ENCODE measurements at regions not wholly inside any gene's neighbourhood (a gene's known extent, or its start where the extent isn't known, plus 50 kb on each side); places are given as distances from the start of the nearest gene placed in this dataset.

- H4K20me1 ChIP-seq (ENCODE audit: insufficient read depth, low read depth, low read length): no peaks in the 10 kb centered on the region
- H3K27me3 ChIP-seq (ENCODE audit: low read length): no peaks in the 10 kb centered on the region
- no peaks in the 10 kb centered on the region for H3K9me2 ChIP-seq (replicated peaks; ENCODE audit: insufficient read depth, low read length)
- no peak overlapping the region for H3K9ac ChIP-seq (ENCODE audit: low read length)
- no peak overlapping the region for H3K4me3 ChIP-seq (ENCODE audit: low read length)
- H3K9me3 ChIP-seq (ENCODE audit: low read length): no peaks in the 10 kb centered on the region
- no peak for DNase-seq
- no peaks in the 10 kb centered on the region for H3K79me2 ChIP-seq (ENCODE audit: low read length)
- no peak overlapping the region for H3K27ac ChIP-seq (ENCODE audit: low read length)
- no peaks in the 10 kb centered on the region for H3K4me1 ChIP-seq (ENCODE audit: low read length)
- no peak overlapping the region for H2AFZ ChIP-seq (ENCODE audit: low read length)
- H3K4me2 ChIP-seq (ENCODE audit: low read depth, low read length, poor library complexity, severe bottlenecking): no peak overlapping the region
- no peaks in the 10 kb centered on the region for H3K36me3 ChIP-seq (ENCODE audit: insufficient read depth, low read length)
These were observed 500.6 kb downstream of the ETS1 start for GRCh38 chr11:128086794-128087193.

DNA sequence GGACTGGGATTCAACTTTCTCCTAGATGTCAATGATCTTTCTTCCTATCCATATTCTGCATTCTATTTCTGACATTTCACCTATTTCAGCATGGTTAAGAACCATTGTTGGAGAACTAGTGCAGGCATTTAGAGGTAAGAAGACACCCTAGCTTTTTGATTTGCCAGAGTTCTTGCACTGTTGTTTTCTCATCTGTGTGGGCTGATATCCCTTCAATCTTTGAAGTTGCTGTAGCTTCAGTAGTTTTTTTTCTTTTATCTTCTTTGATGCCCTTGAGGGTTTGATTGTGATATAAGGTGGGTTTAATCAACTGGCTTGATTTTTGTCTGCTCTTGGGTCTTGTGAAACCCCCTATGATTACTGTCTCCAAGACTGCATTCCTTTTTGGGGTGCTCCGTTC lies 502.1 kb downstream of the ETS1 start:
- no peaks in the 10 kb centered on the region for H4K20me1 ChIP-seq (ENCODE audit: insufficient read depth, low read depth, low read length)
- no peaks in the 10 kb centered on the region for H3K4me1 ChIP-seq (ENCODE audit: low read length)
- no peaks in the 10 kb centered on the region for H3K9me2 ChIP-seq (replicated peaks; ENCODE audit: insufficient read depth, low read length)
- no peaks in the 10 kb centered on the region for H3K36me3 ChIP-seq (ENCODE audit: insufficient read depth, low read length)
- no peak overlapping the region for H3K9ac ChIP-seq (ENCODE audit: low read length)
- no peaks in the 10 kb centered on the region for H3K9me3 ChIP-seq (ENCODE audit: low read length)
- H3K4me3 ChIP-seq (ENCODE audit: low read length): no peak overlapping the region
- no peak overlapping the region for H3K4me2 ChIP-seq (ENCODE audit: low read depth, low read length, poor library complexity, severe bottlenecking)
- H3K27ac ChIP-seq (ENCODE audit: low read length): no peak overlapping the region
- no peak overlapping the region for H2AFZ ChIP-seq (ENCODE audit: low read length)
- H3K27me3 ChIP-seq (ENCODE audit: low read length): no peaks in the 10 kb centered on the region
- no peak for DNase-seq
- no peaks in the 10 kb centered on the region for H3K79me2 ChIP-seq (ENCODE audit: low read length)

DNA sequence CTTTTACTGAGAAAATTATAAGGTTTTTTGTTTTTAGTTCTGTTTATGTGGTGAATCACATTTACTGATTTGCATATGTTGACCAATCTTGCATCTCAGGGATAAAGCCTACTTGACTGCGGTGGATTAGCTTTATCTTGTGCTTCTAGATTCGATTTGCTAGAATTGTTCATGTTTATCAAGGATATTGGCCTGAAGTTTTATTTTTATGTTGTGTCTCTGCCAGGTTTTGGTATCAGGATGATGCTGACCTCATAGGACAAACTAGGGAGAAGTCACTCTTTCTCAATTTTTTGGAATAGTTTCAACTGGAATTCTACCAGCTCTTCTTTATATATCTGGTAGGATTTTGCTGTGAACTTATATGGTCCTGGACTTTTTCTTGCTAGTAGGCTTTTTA lies 504.8 kb downstream of the ETS1 start:
- Histone ChIP-seq H3K36me3 (ENCODE audit: insufficient read depth, low read length) (no peaks in the 10 kb centered on the region), H3K4me3 (ENCODE audit: low read length) (no peak overlapping the region), H3K27me3 (ENCODE audit: low read length) (no peaks in the 10 kb centered on the region), H3K9me2 (replicated peaks; ENCODE audit: insufficient read depth, low read length) (no peaks in the 10 kb centered on the region), H3K4me1 (ENCODE audit: low read length) (no peaks in the 10 kb centered on the region), H2AFZ (ENCODE audit: low read length) (no peak overlapping the region), H3K79me2 (ENCODE audit: low read length) (no peaks in the 10 kb centered on the region), H4K20me1 (ENCODE audit: insufficient read depth, low read depth, low read length) (no peaks in the 10 kb centered on the region), H3K9me3 (ENCODE audit: low read length) (no peaks in the 10 kb centered on the region), H3K27ac (ENCODE audit: low read length) (no peak overlapping the region), H3K4me2 (ENCODE audit: low read depth, low read length, poor library complexity, severe bottlenecking) (no peak overlapping the region), H3K9ac (ENCODE audit: low read length) (no peak overlapping the region)
- no peak for DNase-seq

- no peak overlapping the region for H2AFZ ChIP-seq (ENCODE audit: low read length)
- no peaks in the 10 kb centered on the region for H3K9me2 ChIP-seq (replicated peaks; ENCODE audit: insufficient read depth, low read length)
- no peak overlapping the region for H3K9ac ChIP-seq (ENCODE audit: low read length)
- H3K4me3 ChIP-seq (ENCODE audit: low read length): no peak overlapping the region
- no peaks in the 10 kb centered on the region for H3K4me1 ChIP-seq (ENCODE audit: low read length)
- H3K79me2 ChIP-seq (ENCODE audit: low read length): no peaks in the 10 kb centered on the region
- no peak for DNase-seq
- H3K4me2 ChIP-seq (ENCODE audit: low read depth, low read length, poor library complexity, severe bottlenecking): no peak overlapping the region
- no peaks in the 10 kb centered on the region for H4K20me1 ChIP-seq (ENCODE audit: insufficient read depth, low read depth, low read length)
- H3K36me3 ChIP-seq (ENCODE audit: insufficient read depth, low read length): no peaks in the 10 kb centered on the region
- H3K27ac ChIP-seq (ENCODE audit: low read length): no peak overlapping the region
- no peaks in the 10 kb centered on the region for H3K9me3 ChIP-seq (ENCODE audit: low read length)
- H3K27me3 ChIP-seq (ENCODE audit: low read length): no peaks in the 10 kb centered on the region
These were observed 517.7 kb downstream of the ETS1 start for GRCh38 chr11:128069665-128070064.

GRCh38 chr11:128067780-128068179 lies 519.6 kb downstream of the ETS1 start:
- Histone ChIP-seq H3K79me2 (ENCODE audit: low read length) (no peaks in the 10 kb centered on the region), H3K9ac (ENCODE audit: low read length) (no peak overlapping the region), H3K27ac (ENCODE audit: low read length) (no peak overlapping the region), H2AFZ (ENCODE audit: low read length) (no peak overlapping the region), H3K4me2 (ENCODE audit: low read depth, low read length, poor library complexity, severe bottlenecking) (no peak overlapping the region), H3K9me2 (replicated peaks; ENCODE audit: insufficient read depth, low read length) (no peaks in the 10 kb centered on the region), H3K4me1 (ENCODE audit: low read length) (no peaks in the 10 kb centered on the region), H3K9me3 (ENCODE audit: low read length) (no peaks in the 10 kb centered on the region), H3K36me3 (ENCODE audit: insufficient read depth, low read length) (no peaks in the 10 kb centered on the region), H3K4me3 (ENCODE audit: low read length) (no peak overlapping the region), H3K27me3 (ENCODE audit: low read length) (no peaks in the 10 kb centered on the region), H4K20me1 (ENCODE audit: insufficient read depth, low read depth, low read length) (no peaks in the 10 kb centered on the region)
- no peak for DNase-seq

DNA sequence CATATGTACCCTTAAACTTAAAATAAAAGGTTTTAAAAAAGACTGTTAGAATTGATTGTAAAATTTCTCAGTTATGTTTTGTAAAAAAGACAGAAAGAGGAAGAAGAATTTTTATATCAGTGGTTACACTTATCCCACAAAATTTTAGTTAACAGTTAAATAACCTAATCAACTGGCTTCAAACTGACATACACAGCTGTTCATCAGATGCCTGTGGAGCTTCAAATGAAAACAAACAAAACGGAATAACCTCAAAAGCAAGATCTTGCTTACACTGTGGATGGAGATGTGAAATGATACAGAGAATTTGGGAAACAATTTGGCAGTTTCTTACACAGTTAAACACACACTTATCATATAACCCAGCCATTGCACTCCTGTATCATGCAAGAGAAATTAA lies 521.0 kb downstream of the ETS1 start:
- no peaks in the 10 kb centered on the region for H3K36me3 ChIP-seq (ENCODE audit: insufficient read depth, low read length)
- H3K9ac ChIP-seq (ENCODE audit: low read length): no peak overlapping the region
- H3K4me1 ChIP-seq (ENCODE audit: low read length): no peaks in the 10 kb centered on the region
- no peaks in the 10 kb centered on the region for H3K79me2 ChIP-seq (ENCODE audit: low read length)
- H3K27ac ChIP-seq (ENCODE audit: low read length): no peak overlapping the region
- no peak overlapping the region for H3K4me3 ChIP-seq (ENCODE audit: low read length)
- H3K27me3 ChIP-seq (ENCODE audit: low read length): no peaks in the 10 kb centered on the region
- DNase-seq: no peak
- no peak overlapping the region for H3K4me2 ChIP-seq (ENCODE audit: low read depth, low read length, poor library complexity, severe bottlenecking)
- H2AFZ ChIP-seq (ENCODE audit: low read length): no peak overlapping the region
- no peaks in the 10 kb centered on the region for H3K9me3 ChIP-seq (ENCODE audit: low read length)
- H4K20me1 ChIP-seq (ENCODE audit: insufficient read depth, low read depth, low read length): no peaks in the 10 kb centered on the region
- H3K9me2 ChIP-seq (replicated peaks; ENCODE audit: insufficient read depth, low read length): no peaks in the 10 kb centered on the region

GRCh38 chr11:128061281-128061871 lies 526.0 kb downstream of the ETS1 start:
- DNase-seq: no peak
- no peaks in the 10 kb centered on the region for H3K9me3 ChIP-seq (ENCODE audit: low read length)
- H3K4me2 ChIP-seq (ENCODE audit: low read depth, low read length, poor library complexity, severe bottlenecking): no peak overlapping the region
- no peaks in the 10 kb centered on the region for H3K27me3 ChIP-seq (ENCODE audit: low read length)
- no peak overlapping the region for H3K27ac ChIP-seq (ENCODE audit: low read length)
- H2AFZ ChIP-seq (ENCODE audit: low read length): no peak overlapping the region
- H3K9me2 ChIP-seq (replicated peaks; ENCODE audit: insufficient read depth, low read length): no peaks in the 10 kb centered on the region
- H3K36me3 ChIP-seq (ENCODE audit: insufficient read depth, low read length): no peaks in the 10 kb centered on the region
- no peak overlapping the region for H3K9ac ChIP-seq (ENCODE audit: low read length)
- H3K4me1 ChIP-seq (ENCODE audit: low read length): no peaks in the 10 kb centered on the region
- H4K20me1 ChIP-seq (ENCODE audit: insufficient read depth, low read depth, low read length): no peaks in the 10 kb centered on the region
- H3K4me3 ChIP-seq (ENCODE audit: low read length): no peak overlapping the region
- H3K79me2 ChIP-seq (ENCODE audit: low read length): no peaks in the 10 kb centered on the region

DNA sequence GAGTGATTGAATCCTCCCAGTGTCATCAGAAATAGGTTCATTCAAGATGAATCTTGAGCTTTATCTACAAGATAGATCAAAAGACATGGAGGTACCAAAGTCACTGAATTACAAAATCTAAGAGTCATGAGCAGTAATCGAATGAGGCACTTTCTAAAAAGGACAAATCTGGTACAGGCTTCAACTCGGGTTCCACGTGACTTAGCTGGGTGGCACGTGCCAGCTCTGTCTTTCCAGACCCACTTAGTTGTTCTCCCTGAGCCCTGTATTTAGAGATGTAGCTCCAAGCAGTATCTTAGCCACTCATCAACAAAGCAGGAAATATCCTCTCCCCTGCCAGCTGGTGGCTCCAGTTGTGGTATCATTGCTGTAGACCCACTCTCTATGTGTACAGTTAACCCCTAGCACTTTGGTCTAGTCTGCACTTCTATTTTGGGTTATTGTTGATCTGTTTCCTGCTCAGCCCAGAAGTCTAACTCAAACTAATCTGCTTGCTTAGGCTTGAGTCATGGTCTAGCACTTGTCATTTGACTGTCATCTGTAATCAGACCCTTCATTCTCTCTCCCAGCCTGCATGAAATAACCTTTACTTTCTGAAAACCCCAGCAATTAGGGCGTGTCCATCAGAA lies 528.7 kb downstream of the ETS1 start:
- DNase-seq: no peak
- Histone ChIP-seq H3K9ac (ENCODE audit: low read length) (no peak overlapping the region), H4K20me1 (ENCODE audit: insufficient read depth, low read depth, low read length) (no peaks in the 10 kb centered on the region), H3K27me3 (ENCODE audit: low read length) (no peaks in the 10 kb centered on the region), H3K9me3 (ENCODE audit: low read length) (no peaks in the 10 kb centered on the region), H3K79me2 (ENCODE audit: low read length) (no peaks in the 10 kb centered on the region), H3K4me2 (ENCODE audit: low read depth, low read length, poor library complexity, severe bottlenecking) (no peak overlapping the region), H2AFZ (ENCODE audit: low read length) (no peak overlapping the region), H3K9me2 (replicated peaks; ENCODE audit: insufficient read depth, low read length) (no peaks in the 10 kb centered on the region), H3K36me3 (ENCODE audit: insufficient read depth, low read length) (no peaks in the 10 kb centered on the region), H3K27ac (ENCODE audit: low read length) (no peak overlapping the region), H3K4me1 (ENCODE audit: low read length) (no peaks in the 10 kb centered on the region), H3K4me3 (ENCODE audit: low read length) (no peak overlapping the region)

Measured in Karpas-422 (cell line).